ENCODE measurements at regions not wholly inside any gene's neighbourhood (a gene's known extent, or its start where the extent isn't known, plus 50 kb on each side); places are given as distances from the start of the nearest gene placed in this dataset.

- no peak for DNase-seq (ENCODE audit: low spot score)
- no peak for FAIRE-seq
Measured at GRCh38 chr2:14301331-14301730, 331.2 kb upstream of the LRATD1 start.

DNA sequence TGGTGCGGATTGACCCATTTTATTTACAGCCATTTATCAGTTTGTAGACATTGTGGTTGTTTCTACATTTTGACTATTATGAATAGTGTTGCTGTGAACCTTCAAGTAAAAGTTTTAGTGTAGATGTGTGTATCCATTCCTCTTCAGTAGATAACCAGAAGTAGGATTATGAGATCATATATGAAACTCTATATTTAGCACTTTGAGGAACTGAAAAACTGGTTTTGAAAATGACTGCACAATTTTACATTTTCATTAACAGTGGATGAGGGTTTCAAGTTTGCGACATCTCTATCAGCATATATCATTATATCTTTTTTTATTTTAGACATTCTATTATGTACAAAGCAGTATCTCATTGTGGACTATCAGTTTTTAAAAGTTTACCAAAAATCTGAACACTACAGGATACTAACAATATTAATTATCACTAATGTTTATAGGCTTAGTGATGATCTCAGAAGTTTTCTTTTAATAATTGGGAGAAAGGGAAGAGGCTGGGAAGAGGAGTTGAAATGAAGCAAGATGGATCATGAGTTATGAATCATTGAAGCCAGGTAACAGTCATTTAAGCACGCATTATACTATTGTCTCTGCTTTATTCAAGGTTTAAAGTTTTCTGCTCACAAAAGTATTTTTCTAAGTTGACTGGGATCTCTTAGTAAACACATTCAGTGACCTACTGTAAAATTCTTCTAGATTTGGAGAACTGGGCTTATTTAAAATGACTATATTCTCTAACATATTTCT lies 329.0 kb upstream of the LRATD1 start:
- DNase-seq (ENCODE audit: low spot score) (no peak), FAIRE-seq (no peak)

- FAIRE-seq = no peak
- no peak for DNase-seq (ENCODE audit: low spot score)
Measured at GRCh38 chr2:14304326-14304725, 328.2 kb upstream of the LRATD1 start.

GRCh38 chr2:14306268-14306861 lies 326.2 kb upstream of the LRATD1 start:
- no peak for FAIRE-seq
- no peak for DNase-seq (ENCODE audit: low spot score)

DNA sequence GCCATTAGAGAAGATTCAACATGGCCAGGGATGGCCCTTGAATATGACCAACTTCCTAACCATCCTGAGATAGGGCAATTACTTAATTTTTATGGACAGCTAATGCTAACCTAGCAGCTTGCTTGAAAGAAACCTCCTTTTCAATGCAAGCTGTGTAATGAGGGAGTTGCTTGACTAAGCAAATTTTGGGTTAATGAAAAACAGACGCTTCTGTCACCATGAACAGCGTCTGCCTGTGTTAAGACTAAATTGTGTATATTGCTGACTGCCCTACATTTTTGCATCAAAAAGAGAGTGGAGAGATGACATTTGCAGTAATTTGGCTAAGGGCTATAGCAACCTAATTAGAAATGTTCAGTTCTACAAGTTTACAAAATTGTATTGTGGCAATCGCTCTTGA lies 319.2 kb upstream of the LRATD1 start:
- DNase-seq (ENCODE audit: low spot score) (no peak), FAIRE-seq (no peak)

DNA sequence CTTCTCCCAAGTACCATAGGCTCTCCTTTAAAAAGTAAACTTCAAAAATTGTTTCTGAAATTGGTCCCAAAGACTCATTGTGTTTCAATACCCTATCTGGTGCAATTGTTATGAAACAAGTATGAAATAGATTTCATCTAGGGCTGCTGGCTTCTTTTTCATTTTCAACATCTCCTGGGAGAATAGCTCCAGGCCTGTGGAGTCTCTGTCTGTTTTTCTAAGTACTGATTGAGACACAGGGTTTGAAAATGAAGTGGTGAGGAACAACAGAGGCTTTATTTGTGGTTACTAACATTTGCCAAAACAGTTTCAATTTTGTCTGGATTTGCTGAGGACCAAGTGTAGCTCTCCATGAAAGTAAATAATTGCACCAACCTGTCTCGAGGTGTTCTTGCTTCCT lies 315.9 kb upstream of the LRATD1 start:
- DNase-seq (ENCODE audit: low spot score) (no peak), FAIRE-seq (no peak)

- DNase-seq (ENCODE audit: low spot score) (no peak), FAIRE-seq (no peak)
Measured at GRCh38 chr2:14321357-14321756, 311.2 kb upstream of the LRATD1 start.

DNA sequence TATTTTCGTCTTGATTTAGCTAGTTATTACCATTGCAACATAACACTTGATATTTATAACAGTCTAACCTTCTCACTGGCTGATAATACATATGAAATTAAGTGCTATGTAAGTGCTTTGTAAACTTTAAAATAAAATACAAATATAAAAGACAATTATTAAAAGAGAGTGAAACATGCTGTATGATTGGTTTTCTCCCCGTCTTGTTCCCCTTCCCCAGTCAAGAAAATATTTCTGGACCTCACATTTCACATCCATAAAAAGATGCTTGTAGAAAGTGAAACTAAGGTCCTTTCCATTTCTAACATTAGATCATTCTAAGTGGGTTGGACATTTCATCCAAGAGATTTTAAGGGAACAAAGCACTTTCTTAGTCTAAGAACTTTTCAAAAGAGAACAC lies 310.2 kb upstream of the LRATD1 start:
- FAIRE-seq (no peak), DNase-seq (ENCODE audit: low spot score) (no peak)

DNA sequence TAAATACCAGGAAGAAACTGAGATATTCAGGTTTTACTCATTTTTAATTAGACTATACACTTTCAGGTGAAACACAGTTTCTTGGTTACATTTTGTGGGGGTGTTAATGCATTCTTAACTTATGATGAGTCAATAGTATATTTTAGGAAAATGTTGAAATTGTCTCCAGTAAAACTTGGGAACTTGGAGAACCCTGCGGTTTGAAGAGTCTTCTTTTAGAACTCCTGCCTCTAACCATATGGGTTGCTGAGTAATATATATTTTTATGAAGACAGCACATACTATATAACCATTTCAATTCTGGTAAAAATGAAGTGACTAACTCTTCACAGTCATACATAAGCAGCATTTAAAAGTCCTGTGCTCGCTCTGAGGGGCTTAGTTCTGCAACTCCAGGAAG lies 308.2 kb upstream of the LRATD1 start:
- FAIRE-seq (no peak), DNase-seq (ENCODE audit: low spot score) (no peak)

DNA sequence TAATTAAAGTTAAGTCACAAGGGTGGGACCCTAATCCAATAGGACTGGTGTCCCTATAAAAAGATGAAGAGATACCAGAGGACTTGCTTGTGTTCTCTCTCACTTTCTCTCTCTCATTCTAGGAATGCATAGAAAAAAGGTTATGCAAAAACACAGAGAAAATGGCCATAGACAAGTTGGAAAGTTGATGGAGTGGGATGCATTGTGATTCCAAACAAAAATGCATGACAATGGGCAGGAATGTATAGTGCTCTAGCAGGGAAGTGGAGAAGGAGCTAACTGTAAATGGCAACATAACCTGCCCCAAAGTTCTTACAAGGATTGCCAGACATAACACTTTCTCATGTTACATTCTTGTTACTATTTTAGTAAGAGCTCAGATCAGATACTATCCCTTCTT lies 301.6 kb upstream of the LRATD1 start:
- DNase-seq (ENCODE audit: low spot score) = no peak
- FAIRE-seq = no peak

DNA sequence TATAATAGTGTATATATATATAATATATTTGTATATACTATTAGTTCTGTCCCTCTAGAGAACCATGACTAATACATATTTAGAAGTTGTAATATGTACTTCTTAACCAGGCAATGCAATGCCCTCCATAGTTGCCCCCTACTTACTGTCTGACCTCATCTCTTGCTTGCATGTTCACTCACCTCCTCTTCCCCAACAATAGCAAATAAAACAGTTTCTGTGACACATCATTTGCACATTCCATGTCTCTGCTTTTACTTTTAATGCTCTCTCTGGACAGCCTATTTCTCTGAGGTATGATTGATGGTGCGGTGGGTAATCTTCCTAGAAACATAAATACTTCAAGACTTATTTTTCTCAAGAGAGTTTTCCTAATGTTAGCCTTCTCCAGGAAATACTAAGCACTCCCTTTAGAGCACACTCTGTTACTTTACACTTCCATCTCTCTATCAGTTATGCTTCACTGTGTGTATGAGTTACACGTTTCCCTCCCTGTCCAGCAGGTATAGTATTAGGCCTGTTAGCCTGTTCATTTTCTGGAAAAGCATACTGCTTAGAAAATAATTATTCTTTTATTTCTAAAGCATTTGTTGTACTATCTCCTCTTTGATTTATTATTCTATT lies 295.6 kb upstream of the LRATD1 start:
- DNase-seq (ENCODE audit: low spot score) = no peak
- FAIRE-seq = no peak

DNA sequence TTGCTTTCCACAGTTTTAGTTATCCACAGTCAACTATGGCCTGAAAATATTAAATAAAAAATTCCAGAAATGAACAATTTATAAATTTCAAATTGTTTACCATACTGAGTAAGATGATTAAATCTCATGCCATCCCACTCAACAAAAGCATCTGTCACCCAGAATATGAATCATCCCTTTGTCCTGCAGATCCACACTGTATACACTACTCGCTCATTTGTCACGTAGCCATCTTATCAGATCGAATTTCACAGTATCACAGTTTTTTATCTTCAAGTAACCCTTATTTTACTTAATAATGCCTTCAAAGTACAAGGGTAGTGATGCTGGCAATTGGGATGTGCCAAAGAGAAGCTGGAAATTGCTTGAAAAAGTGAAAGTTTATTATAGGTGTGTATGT lies 291.8 kb upstream of the LRATD1 start:
- FAIRE-seq = no peak
- DNase-seq (ENCODE audit: low spot score) = no peak

DNA sequence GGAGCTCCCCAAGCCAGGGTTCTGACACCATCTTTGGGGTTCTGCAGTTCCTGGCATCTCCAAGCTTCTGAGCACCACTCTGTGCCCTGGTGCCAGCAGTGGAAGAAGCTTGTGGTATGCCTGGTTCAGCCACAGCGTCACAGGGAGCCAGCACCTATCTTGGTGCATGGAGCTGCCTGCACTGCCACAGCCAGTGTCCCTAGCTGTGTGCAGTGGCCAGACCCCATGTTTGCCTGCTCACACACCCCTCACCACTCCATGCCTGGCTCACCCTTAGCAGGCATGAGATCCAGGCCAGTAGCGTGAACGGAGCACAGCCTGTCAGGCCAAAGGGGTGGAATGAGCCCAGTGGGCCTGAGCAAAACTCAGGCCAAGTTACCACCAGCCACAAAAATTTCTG lies 290.2 kb upstream of the LRATD1 start:
- FAIRE-seq = peak; percentile 27
- no peak for DNase-seq (ENCODE audit: low spot score)

GRCh38 chr2:14344355-14344754 lies 288.2 kb upstream of the LRATD1 start:
- FAIRE-seq (no peak), DNase-seq (ENCODE audit: low spot score) (no peak)

- FAIRE-seq = peak; percentile 44
Measured at GRCh38 chr2:14348247-14348646, 284.3 kb upstream of the LRATD1 start.

DNA sequence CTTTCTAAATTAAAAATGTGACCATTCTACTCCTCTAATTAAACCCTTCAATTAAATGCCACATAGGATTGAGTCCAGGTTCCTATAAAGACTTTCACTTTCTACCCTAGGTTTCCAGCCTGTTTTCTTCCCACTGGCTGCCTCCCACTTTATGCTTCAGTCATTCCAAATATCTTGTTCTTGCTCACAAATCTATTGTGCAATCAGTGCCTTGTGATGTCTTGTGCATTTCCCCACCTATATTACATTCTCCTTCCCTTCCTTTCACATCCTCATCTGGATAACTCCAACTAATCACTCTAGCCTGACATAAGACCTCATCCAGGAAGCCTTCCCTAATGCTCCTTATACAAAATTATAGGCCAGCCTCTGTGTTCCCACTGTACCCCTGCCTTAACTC lies 281.7 kb upstream of the LRATD1 start:
- DNase-seq (ENCODE audit: low spot score) = no peak

More at GRCh38 chr2:14348247-14348646, 284.3 kb upstream of the LRATD1 start:
- DNase-seq (ENCODE audit: low spot score) = no peak

DNA sequence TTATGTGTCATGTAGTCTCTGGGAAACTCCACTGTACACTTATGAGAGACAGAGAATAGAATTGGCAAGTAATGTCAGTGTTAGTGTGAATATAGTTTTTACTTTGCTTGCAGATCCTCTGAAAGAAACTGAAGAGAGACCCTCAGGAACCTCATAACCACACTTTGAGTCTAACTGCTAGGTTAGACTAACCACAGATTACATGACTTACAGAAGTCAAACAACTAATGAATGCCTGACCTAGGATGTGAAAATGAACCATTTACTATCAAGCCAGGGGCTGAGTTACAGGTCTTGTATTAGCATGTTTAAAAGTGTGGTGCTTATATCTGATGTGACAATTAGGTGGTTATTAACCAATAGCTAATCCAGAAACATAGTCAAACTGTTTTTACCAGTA lies 280.4 kb upstream of the LRATD1 start:
- no peak for FAIRE-seq
- no peak for DNase-seq (ENCODE audit: low spot score)

More for the DNA sequence above, 281.7 kb upstream of the LRATD1 start:
- FAIRE-seq = no peak

DNA sequence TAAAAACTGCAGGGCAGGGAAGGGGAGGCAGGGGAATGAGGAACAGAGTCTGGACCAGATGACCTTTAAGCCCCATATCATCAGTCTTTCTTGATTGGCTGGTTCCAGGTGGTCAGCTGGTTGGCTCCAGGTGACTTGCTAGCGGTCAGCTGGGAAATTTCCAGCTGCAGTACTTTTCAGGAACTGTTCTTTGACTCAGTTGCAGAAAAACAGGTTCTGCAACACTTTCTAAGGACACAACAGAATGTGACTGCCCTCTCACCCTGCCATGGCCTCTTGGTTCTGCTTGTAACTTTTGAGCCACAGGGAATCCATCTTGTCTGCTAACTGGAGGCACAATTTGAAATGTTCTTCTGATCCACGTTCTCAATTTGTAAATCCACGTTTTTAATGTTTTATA lies 278.3 kb upstream of the LRATD1 start:
- FAIRE-seq (no peak), DNase-seq (ENCODE audit: low spot score) (no peak)

- FAIRE-seq (no peak), DNase-seq (ENCODE audit: low spot score) (no peak)
Measured at GRCh38 chr2:14355102-14355501, 277.4 kb upstream of the LRATD1 start.

- FAIRE-seq (no peak), DNase-seq (ENCODE audit: low spot score) (no peak)
Measured at GRCh38 chr2:14358339-14358738, 274.2 kb upstream of the LRATD1 start.

DNA sequence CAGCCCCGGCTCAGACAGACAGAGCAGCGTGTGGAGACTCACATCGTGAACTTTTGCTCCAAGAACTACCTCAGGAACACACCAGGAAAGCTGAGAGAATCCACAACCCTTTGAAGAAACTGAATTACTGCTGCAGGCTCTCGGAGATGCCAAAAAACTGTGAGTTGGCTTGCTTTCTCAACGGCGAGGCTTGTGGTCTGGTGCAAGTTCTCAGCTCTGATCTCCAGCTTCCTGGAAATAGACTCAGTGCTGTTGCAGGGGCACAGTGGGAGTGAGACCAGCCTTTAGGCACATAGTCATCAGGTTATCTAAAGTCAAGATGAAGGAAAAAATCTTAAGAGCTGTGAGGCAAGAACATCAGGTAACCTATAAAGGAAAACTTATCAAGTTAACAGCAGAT lies 273.7 kb upstream of the LRATD1 start:
- FAIRE-seq (no peak), DNase-seq (ENCODE audit: low spot score) (no peak)

- DNase-seq (ENCODE audit: low spot score) = no peak
- no peak for FAIRE-seq
Measured at GRCh38 chr2:14363137-14363536, 269.4 kb upstream of the LRATD1 start.

- DNase-seq (ENCODE audit: low spot score) (no peak), FAIRE-seq (no peak)
Measured at GRCh38 chr2:14363976-14364375, 268.5 kb upstream of the LRATD1 start.

All from urothelium cell line (cell line).